NAMALWA (cell line): ENCODE measurements at regions not wholly inside any gene's neighbourhood (a gene's known extent, or its start where the extent isn't known, plus 50 kb on each side); places are given as distances from the start of the nearest gene placed in this dataset.
"Not testable (repeated sequence)": the region's sequence is repeated elsewhere in the genome, so short reads cannot be mapped to it uniquely, and the experiment has no call there.

Experiments
- DNase-seq: peaks from one replicate; pipeline ENCODE4 v3.0.0-alpha.2; 2015; ENCODE audit warnings: low spot score

DNA sequence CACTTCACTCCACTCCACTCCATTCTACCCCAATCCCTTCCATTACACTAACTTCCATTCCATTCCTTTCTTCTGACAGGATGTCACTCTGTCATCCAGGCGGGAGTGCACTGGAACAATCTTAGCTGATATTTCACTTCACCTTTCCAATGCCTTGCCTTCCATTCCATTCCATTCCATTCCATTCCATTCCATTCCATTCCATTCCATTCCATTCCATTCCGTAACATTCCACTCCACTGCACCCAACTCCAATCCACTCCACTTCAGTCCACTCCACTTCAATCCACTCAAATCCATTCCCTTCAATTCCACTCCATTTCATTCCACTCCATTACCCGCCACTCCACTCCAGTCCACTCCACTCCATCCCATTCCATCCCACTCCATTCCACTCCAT, 1099.4 kb downstream of the TSPY10 start:
- DNase-seq = peak; percentile 76

- not testable (repeated sequence) for DNase-seq
Observed at GRCh38 chrY:10648813-10649212, 1121.1 kb downstream of the TSPY10 start.

DNA sequence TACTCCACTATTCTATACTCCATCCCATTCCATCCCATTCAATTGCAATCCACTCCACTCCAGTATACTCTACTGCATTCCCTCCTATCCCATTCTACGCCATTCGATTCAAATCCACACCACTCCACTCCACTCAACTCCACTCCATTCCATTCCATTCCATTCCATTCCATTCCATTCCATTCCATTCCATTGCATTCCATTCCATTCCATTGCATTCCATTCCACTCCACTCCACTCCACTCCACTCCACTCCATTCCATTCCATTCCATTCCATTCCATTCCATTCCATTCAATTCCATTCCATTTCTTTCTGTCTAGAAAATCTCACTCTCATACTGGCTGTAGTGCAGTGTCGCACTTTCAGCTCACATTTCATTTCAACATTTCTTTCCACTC, 1129.4 kb downstream of the TSPY10 start:
- not testable (repeated sequence) for DNase-seq

DNA sequence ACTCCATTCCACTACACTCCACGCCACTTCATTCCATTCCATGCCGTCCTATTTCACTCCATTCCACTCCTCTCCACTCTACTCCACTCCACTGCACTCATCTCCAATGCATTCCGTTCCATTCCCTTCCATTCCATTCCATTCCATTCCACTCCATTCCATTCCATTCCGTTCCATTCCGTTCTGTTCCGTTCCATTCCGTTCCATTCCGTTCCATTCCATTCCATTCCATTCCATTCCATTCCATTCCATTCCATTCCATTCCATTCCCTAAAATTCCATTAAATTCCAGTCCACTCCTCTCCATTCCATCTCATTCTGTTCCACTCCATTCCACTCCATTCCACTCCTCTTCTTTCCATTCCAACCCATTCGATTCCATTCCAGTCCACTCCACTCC, 1139.1 kb downstream of the TSPY10 start:
- no peak for DNase-seq

DNA sequence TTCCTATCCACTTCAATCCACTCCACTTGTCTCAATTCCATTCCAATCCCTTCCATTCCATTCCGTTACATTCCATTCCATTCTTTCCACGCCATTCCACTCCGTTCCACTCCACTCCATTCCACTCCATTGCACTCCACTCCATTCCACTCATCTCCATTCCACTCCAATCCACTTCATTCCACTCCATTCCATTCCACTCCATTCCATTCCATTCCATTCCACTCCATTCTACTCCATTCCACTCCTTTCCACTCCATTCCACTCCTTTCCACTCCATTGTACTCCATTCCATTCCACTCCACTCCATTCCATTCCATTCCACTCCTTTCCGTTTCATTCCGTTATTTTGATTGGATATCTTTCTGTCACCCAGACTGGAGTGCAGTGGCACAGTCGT, 1158.7 kb downstream of the TSPY10 start:
- DNase-seq = no peak
